HG03135 (cell line): ENCODE measurements at regions not wholly inside any gene's neighbourhood (a gene's known extent, or its start where the extent isn't known, plus 50 kb on each side); places are given as distances from the start of the nearest gene placed in this dataset.

Source experiments
- ATAC-seq: cut with Tn5 transposase; IDR thresholded peaks from one replicate; pipeline ENCODE4 v1.9.1; 2021; ENCODE audit warnings: mild to moderate bottlenecking, moderate library complexity; ENCODE audit not compliant: unreplicated experiment

- no peak for ATAC-seq
Measured at GRCh38 chr4:32106767-32107166, 1386.6 kb downstream of the PCDH7 start.

- no peak for ATAC-seq
Measured at GRCh38 chr4:32112891-32113290, 1392.7 kb downstream of the PCDH7 start.

DNA sequence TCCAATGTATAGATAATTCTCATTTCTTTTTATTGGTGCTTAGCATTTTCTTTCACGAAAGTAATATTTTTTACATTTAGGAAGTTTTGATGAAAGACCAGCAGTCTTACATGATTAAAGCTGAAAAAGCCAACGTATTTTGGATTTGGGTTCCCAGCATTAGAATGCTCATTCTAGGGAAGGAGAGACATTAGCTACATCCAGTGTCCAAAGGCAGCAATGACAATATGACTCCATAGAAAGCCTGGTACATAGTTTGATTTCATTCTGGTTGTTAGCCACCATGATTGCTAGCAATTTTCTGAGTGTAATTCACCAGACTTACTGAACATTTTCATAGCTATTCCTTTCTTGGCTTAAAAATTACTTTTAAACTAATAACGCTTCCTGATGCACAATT, 1397.5 kb downstream of the PCDH7 start:
- ATAC-seq = no peak

GRCh38 chr4:32119907-32120306, 1399.7 kb downstream of the PCDH7 start:
- ATAC-seq = no peak

DNA sequence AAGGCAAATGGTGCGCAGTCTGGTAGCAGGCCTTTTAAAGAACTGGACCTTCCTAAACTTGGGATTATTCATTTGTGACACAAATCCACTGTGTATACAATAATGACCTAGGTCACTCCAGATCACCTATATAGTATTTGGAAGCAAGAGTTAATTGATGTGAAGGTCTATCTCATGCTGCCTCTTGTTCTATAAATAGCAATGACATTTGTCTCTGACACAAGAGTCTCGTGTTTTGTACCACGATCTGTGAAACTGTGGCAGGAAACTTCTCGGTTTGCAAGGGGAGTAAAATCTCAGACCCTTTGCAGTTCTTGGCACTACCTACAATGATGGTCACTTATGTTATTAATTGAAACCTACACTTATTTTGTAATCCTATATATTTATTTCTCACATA, 1408.4 kb downstream of the PCDH7 start:
- ATAC-seq = no peak

DNA sequence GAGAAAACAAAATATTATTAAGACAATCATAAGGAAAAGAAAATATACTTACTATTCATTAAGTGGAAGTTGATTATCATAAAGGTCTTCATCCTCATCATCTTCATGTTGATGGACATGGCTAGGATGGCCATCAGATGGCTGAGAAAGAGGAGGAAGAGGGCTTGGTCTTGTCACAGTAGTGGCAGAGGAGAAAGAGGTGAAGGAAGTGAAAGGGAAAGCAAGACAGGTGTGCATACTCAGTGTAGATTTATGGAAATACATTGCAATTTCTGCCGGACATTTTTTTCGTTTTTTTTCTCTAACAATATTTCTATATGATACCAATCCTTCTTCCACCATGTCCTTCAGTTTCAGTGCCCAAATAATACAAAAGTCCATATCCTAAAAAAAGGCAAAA, 1409.8 kb downstream of the PCDH7 start:
- no peak for ATAC-seq

DNA sequence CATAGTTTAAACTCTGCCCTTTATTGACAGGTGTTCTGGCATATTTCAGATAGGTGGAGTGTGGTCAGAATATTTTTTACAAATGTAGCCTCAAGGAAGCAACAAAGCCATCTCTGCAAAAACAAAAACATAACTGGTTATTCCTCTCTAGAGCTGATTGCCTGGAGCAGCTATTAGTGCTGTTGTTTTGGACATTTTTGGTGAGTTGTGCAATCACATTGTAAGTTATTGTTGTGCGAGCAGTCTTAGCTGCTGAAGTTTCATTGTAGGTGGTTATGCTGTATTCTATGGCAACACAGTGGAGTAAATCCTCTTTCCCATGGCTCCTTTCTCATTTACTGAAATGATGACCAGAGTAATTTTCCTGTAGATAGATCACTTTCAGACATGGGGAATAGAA, 1413.0 kb downstream of the PCDH7 start:
- no peak for ATAC-seq

DNA sequence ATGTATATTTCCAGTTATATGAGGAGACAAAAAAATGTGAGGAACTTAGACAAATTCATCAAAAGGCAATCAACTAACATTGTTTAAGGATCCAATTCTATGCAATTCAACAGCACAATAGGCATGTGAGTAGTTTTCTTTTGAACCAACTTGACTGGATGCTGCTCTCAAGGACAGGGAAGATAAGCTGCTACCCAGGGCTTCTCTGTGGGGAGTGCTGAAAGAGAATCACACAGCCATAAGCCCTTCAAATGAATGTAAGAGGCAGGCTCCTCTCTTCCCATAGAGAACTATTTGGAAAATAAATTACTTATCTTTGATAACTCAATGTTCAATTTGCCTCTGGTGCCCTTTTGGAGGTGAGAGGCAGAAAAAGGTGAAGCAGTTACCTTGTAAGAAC, 1413.6 kb downstream of the PCDH7 start:
- ATAC-seq = no peak

DNA sequence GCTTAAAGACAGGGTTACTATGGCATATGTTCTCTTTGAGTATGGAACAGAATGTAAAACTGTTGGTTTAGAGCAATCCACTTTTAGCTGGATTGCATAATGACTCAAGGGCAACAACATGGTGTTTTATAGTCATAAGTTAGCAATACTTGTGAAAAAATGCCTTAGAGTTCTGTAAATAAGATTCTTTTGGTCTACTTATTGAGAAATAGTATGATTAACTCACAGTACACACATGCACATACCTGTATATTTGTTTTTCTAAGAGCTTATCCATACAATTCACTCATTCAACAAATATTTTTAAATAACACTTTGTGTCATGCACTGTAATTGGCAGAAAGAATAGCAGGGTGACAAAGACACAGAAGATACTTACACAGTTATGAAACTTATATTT, 1415.5 kb downstream of the PCDH7 start:
- ATAC-seq = no peak

GRCh38 chr4:32136081-32136787, 1416.1 kb downstream of the PCDH7 start:
- no peak for ATAC-seq

DNA sequence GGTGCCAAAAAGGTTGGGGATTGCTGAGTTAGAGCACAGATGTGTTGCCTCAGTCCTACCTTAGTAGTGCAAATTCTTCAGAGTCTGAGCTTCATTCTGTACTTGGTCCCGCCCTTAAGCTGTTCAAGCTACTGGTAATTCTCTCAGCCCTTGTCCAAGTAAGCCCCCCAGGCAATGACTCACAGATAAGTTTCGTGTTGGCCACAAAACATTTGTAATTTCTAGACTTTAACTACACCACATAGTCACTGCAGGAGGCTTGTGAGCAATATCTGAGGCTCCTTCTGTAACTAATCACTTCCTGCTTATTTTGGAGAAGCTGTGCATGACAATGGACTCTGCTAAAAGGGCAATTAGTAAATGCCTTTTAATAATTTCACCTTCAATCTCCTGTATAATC, 1420.5 kb downstream of the PCDH7 start:
- no peak for ATAC-seq

DNA sequence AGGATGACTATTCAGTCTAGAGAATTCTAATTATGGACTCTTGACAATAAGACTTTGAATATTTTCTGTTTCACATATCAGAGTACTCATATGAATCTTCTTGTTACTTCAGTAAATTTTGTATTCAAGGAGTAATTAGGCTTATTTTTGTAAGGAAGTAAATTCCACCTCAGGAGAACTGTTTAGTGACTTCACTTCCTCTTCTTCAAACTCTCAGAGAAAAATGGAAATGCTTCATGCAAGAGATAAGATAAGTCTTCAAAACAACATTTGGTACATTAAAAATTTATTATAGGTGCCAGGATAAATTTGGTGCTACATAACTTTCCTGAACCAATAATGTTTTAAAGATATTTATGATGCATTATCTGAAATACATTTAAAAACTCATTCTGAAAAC, 1421.9 kb downstream of the PCDH7 start:
- no peak for ATAC-seq

DNA sequence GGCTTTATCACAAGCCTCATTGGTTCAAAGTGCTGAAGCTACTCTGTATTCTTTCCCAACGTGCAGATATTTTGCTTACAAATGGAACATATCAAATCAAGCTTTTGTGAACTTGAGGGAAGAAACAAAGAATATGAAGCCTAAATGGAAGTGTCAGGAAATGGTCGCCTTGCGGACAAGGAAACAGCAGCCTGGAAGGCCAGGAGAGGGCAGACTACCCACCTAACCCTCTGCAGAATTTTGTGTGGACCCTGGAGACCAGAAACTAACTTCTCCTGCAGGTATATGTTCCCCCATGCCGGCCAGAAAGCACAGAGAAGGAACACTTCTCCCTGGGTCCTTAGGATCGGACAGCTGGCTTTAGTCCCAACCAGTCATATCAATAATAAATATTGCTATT, 1425.8 kb downstream of the PCDH7 start:
- no peak for ATAC-seq

- no peak for ATAC-seq
Measured at GRCh38 chr4:32147446-32148085, 1427.4 kb downstream of the PCDH7 start.

- ATAC-seq = no peak
Measured at GRCh38 chr4:32148111-32148666, 1428.0 kb downstream of the PCDH7 start.

DNA sequence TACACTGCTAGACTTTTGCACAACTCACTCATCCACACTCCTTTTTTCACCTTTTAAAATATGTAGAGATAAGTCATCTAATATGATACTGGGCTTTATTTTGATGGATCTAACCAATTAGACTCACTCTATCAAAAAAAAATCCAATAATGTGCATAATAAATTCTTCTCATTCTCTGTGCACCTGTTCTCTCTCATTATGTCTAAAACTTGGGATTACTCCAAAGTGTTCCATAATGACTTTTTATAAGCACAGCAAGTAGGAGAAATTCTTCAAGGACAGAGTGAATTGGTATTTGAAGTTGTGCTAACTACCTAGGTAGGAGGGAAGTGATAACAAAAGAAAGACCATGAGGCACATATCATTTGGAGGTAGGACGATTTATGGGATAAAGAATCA, 1438.8 kb downstream of the PCDH7 start:
- no peak for ATAC-seq

GRCh38 chr4:32161392-32161791, 1441.2 kb downstream of the PCDH7 start:
- ATAC-seq = no peak

DNA sequence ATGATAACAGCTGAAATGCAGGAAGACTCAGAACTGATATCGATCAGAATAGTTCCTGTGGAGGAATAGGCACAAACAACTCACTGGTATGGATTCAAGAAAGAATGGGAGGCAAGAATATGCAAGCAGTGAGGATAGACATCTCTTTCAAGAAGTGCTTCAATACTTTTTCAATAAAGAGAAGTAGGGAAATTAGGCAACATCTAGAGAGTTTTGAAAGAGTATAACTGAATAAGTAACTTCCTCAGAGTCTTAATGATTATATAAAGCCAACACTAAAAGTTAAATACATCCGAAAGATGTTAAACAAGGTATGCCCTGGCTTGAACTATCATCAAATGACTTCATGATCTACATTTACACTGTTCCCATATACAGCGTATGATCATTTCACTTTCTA, 1443.0 kb downstream of the PCDH7 start:
- no peak for ATAC-seq

DNA sequence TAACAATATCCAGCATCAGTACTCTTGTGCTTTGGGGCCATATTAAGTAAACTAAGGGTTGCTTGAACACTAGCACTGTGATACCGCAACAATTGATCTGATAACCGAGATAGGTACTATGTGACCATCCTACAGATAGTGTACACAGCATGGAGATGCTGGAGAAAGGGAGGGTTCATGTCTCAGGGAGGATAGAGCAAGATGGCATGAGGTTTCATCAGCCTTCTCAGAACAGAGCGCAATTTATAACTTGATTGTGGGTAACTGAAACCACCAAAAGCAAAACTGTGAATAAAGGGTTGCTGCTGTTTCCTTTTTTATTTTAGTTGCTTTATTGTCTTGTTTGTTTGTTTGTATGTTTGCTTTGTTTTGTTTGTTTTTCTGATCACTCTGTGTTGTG, 1449.7 kb downstream of the PCDH7 start:
- ATAC-seq = no peak

- no peak for ATAC-seq
Measured at GRCh38 chr4:32172086-32172485, 1451.9 kb downstream of the PCDH7 start.

- no peak for ATAC-seq
Measured at GRCh38 chr4:32172761-32173160, 1452.6 kb downstream of the PCDH7 start.

- no peak for ATAC-seq
Measured at GRCh38 chr4:32180086-32180485, 1459.9 kb downstream of the PCDH7 start.

- no peak for ATAC-seq
Measured at GRCh38 chr4:32184186-32184585, 1464.0 kb downstream of the PCDH7 start.
